NT2/D1 (cell line): ENCODE measurements at regions not wholly inside any gene's neighbourhood (a gene's known extent, or its start where the extent isn't known, plus 50 kb on each side); places are given as distances from the start of the nearest gene placed in this dataset.

Experiments
- SUZ12 ChIP-seq: IDR thresholded peaks from 2 replicates; pipeline ENCODE4 v1.6.1; 2011; ENCODE audit not compliant: insufficient read length, insufficient read depth; ENCODE audit errors: extremely low read depth
- YY1 ChIP-seq: IDR thresholded peaks from 2 replicates; pipeline ENCODE4 v1.6.1; 2011; ENCODE audit not compliant: insufficient read length, insufficient read depth
- ZNF274 ChIP-seq: IDR thresholded peaks from 2 replicates; pipeline ENCODE4 v1.6.1; 2011; ENCODE audit warnings: mild to moderate bottlenecking, low read depth, low read length

DNA sequence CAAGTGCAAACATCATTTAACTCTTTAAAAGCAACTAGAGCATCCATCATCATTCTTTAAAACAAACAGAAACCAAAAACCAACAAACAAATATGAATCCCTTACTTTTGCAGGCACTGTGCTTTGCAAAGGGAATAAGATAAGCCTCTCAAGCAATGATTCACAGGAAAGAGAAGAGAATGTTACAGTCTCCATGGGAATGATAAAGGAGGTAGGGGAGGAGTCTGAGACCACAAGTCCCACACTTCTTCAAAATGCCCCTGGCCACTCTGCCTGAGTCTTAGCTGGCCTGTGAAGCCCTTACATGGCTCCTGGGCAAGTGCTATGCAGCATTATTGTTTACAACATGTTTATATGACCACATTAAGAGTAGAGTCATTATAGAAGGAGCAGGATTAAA lies 257.7 kb upstream of the MARCKS start:
- TF ChIP-seq SUZ12 (no peak), ZNF274 (no peak), YY1 (no peak)
